Hepatocyte (in vitro differentiated cells): ENCODE measurements at regions not wholly inside any gene's neighbourhood (a gene's known extent, or its start where the extent isn't known, plus 50 kb on each side); places are given as distances from the start of the nearest gene placed in this dataset.

Experiments used
- EZH2 ChIP-seq: fragments of 200-600 bp; sonication (generic); IDR thresholded peaks from 2 replicates; pipeline ENCODE4 v1.6.1; 2016; ENCODE audit warnings: antibody characterized with exemption, mild to moderate bottlenecking, borderline replicate concordance
- TF ChIP-seq, protein P1 (sequence below): fragments of 200-600 bp; sonication (generic); IDR thresholded peaks from 2 replicates; pipeline ENCODE4 v1.5.1; 2016; ENCODE audit warnings: antibody characterized with exemption, mild to moderate bottlenecking; ENCODE audit not compliant: poor library complexity

DNA sequence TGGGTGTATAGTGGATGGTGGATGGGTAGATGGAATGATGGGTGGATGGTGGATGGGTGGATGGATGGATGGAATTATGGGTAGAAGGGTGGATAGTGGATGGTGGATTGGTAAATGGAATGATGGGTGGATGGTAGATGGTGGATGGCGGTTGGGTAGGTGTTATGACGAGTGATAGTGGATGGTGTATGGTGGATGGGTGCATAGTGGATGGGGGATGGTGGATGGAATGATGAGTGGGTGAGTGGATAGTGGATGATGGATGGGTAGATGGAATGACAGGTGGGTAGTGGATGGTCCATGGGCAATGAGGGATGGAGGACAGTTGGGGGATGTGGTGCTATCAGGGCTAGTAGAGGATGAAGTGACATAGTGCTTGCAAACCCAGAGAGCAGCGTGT, 182.4 kb downstream of the BRD1 start:
- TF ChIP-seq, protein P1, sequence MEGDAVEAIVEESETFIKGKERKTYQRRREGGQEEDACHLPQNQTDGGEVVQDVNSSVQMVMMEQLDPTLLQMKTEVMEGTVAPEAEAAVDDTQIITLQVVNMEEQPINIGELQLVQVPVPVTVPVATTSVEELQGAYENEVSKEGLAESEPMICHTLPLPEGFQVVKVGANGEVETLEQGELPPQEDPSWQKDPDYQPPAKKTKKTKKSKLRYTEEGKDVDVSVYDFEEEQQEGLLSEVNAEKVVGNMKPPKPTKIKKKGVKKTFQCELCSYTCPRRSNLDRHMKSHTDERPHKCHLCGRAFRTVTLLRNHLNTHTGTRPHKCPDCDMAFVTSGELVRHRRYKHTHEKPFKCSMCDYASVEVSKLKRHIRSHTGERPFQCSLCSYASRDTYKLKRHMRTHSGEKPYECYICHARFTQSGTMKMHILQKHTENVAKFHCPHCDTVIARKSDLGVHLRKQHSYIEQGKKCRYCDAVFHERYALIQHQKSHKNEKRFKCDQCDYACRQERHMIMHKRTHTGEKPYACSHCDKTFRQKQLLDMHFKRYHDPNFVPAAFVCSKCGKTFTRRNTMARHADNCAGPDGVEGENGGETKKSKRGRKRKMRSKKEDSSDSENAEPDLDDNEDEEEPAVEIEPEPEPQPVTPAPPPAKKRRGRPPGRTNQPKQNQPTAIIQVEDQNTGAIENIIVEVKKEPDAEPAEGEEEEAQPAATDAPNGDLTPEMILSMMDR: no peak
- TF ChIP-seq EZH2: no peak
